ENCODE measurements at regions not wholly inside any gene's neighbourhood (a gene's known extent, or its start where the extent isn't known, plus 50 kb on each side); places are given as distances from the start of the nearest gene placed in this dataset.

DNA sequence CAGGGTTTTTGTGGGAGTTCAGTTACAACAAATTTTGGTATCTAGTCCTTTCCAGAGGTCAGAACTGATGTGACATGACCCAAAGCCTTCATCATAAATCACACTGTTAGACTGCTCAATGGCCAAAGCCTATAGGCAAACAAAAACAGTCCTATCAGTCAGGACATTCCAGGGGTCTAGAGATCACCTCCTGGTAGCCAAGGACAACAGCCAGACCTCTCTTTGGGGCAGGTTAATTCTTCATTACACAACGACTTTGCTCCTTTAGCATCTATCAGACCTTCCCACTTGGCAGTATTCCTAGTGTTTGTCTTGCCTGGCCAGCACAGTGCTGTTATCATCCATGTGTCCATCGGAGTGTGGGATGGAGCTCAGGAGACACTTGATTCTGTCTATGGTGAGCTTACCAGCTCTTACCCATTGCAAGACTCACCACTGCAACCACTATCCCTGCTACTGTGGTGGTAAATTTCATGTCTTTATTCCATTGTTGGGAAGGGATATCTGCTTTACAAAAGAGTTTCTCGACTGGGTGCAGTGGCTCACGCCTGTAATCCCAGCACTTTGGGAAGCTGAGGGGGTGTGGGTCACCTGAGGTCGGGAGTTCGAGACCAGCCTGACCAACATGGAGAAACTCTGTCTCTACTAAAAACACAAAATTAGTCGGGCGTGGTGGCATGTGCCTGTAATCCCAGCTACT is 95.5 kb upstream of the DHX40 start (continued):
- TF ChIP-seq, protein P1, sequence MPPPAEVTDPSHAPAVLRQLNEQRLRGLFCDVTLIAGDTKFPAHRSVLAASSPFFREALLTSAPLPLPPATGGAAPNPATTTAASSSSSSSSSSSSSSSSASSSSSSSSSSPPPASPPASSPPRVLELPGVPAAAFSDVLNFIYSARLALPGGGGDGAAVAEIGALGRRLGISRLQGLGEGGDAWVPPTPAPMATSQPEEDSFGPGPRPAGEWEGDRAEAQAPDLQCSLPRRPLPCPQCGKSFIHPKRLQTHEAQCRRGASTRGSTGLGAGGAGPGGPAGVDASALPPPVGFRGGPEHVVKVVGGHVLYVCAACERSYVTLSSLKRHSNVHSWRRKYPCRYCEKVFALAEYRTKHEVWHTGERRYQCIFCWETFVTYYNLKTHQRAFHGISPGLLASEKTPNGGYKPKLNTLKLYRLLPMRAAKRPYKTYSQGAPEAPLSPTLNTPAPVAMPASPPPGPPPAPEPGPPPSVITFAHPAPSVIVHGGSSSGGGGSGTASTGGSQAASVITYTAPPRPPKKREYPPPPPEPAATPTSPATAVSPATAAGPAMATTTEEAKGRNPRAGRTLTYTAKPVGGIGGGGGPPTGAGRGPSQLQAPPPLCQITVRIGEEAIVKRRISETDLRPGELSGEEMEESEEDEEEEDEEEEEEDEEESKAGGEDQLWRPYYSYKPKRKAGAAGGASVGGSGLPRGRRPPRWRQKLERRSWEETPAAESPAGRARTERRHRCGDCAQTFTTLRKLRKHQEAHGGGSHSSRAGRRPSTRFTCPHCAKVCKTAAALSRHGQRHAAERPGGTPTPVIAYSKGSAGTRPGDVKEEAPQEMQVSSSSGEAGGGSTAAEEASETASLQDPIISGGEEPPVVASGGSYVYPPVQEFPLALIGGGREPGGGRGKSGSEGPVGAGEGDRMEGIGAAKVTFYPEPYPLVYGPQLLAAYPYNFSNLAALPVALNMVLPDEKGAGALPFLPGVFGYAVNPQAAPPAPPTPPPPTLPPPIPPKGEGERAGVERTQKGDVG (CRISPR knock-in tag; IDR thresholded peaks at IDR 0.05; ENCODE audit: borderline replicate concordance), result peak; percentile 95; the same call in 1 of the 2 replicates
- peak; percentile 81; the same call in 1 of the 2 replicates for TF ChIP-seq ZNF782 (CRISPR knock-in tag; IDR thresholded peaks at IDR 0.05; ENCODE audit: borderline replicate concordance)
- no peak for TF ChIP-seq HMGA1 (CRISPR knock-in tag; conservative IDR thresholded peaks at IDR 0.05)
- TF ChIP-seq U2AF2 (IDR thresholded peaks at IDR 0.05; ENCODE audit: low read depth, low read length), result no peak
- peak; percentile 65; the same call in 1 of the 2 replicates for TF ChIP-seq ZNF563 (CRISPR knock-in tag; IDR thresholded peaks at IDR 0.05)
- no peak for TF ChIP-seq HNRNPLL (IDR thresholded peaks at IDR 0.05; ENCODE audit: low read depth, low read length, poor library complexity, severe bottlenecking)
- TF ChIP-seq NCOA1 (CRISPR knock-in tag; IDR thresholded peaks at IDR 0.05), result peak; percentile 98
- 0 out of 2 replicates have a peak, but pooled peaks have one; percentile 23 for TF ChIP-seq MAFF (IDR thresholded peaks at IDR 0.05; ENCODE audit: low read depth, low read length)
- TF ChIP-seq TBL1XR1 (IDR thresholded peaks at IDR 0.05; ENCODE audit: borderline replicate concordance, low read length, partially characterized antibody), result peak; percentile 81
- TF ChIP-seq ZNF30 (CRISPR knock-in tag; IDR thresholded peaks at IDR 0.05), result no peak
- TF ChIP-seq MXD4 (CRISPR knock-in tag; IDR thresholded peaks at IDR 0.05), result peak; percentile 80
- TF ChIP-seq ZNF101 (CRISPR knock-in tag; IDR thresholded peaks at IDR 0.05; ENCODE audit: borderline replicate concordance, low read depth), result no peak
- no peak for TF ChIP-seq GTF3A (CRISPR knock-in tag; conservative IDR thresholded peaks at IDR 0.05)
- TF ChIP-seq SALL2 (CRISPR knock-in tag; IDR thresholded peaks at IDR 0.05), result peak; percentile 86; the same call in 1 of the 2 replicates
- no peak for TF ChIP-seq ZNF20 (CRISPR knock-in tag; IDR thresholded peaks at IDR 0.05)
- TF ChIP-seq ZNF652 (CRISPR knock-in tag; IDR thresholded peaks at IDR 0.05; ENCODE audit: borderline replicate concordance, low read depth), result peak; percentile 63; the same call in 1 of the 2 replicates
